Gastrocnemius medialis (tissue), 4 donors: ENCODE measurements at regions not wholly inside any gene's neighbourhood (a gene's known extent, or its start where the extent isn't known, plus 50 kb on each side); places are given as distances from the start of the nearest gene placed in this dataset.

Experiments used
- CTCF ChIP-seq, 5 experiments: fragments of 450-650 bp in 3 of 5; fragments of 200-600 bp in 2 of 5; sonication (generic) in 2 of 5; IDR thresholded peaks in 4 of 5; conservative IDR thresholded peaks in 1 of 5; 1 replicate in 4 of 5; 2 replicates in 1 of 5; pipeline ENCODE4 v1.5.1; 2016 to 2019; ENCODE audit warnings: antibody characterized with exemption in 5 of 5, mild to moderate bottlenecking in 3 of 5, moderate library complexity in 3 of 5
- POLR2A ChIP-seq, 2 donors: fragments of 450-650 bp; IDR thresholded peaks; one replicate each; pipeline ENCODE4 v1.6.1; 2017; ENCODE audit warnings: antibody characterized with exemption in 2 of 2, mild to moderate bottlenecking in 2 of 2, moderate library complexity in 2 of 2

DNA sequence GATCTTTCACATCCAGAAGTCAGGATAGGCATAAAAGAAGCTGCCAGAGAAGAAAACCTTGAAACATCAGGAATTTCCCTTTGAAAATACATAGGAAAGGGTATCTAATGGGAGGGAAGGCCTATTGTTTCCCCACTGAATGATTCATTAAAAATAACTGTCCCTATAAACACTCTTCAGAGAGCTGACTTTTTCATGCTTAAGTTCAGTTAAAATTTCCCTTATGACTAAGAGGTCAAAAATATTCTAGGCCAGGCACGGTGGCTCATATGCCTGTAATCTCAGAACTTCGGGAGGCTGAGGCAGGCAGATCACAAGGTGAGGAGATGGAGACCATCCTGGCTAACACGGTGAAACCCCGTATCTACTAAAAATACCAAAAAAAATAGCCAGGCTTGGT, 499.5 kb downstream of the ENC1 start:
- TF ChIP-seq CTCF (IDR thresholded peaks at IDR 0.05 in 4 of 5, conservative IDR thresholded peaks at IDR 0.05 in 1 of 5), result no peak
- no peak for TF ChIP-seq POLR2A (IDR thresholded peaks at IDR 0.05)
